GM18511 (cell line): ENCODE measurements at regions not wholly inside any gene's neighbourhood (a gene's known extent, or its start where the extent isn't known, plus 50 kb on each side); places are given as distances from the start of the nearest gene placed in this dataset.

ENCODE experiments used
- ATAC-seq: cut with Tn5 transposase; IDR thresholded peaks from one replicate; pipeline ENCODE4 v1.9.1; 2021; ENCODE audit warnings: mild to moderate bottlenecking, moderate library complexity; ENCODE audit not compliant: unreplicated experiment

DNA sequence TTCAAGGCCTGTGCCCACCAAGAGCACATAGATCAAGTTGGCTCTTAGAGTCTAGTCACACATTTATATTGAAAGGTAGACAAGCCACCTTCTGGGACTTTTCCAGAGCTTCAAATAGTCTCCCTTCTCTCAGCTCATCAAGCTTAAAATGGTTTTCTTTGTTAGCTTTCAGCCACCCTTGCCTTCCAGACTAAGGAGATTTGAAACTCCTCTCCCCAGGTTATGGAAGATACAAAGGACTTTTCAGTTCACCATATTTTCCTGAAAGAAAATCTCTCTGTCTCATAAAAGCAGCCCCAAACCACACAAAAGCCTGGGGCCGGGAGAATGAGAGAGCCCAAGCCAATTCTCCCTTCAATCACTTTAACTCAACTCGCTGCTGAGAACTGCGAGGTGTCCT, 134.1 kb downstream of the ZC3H11B start:
- no peak for ATAC-seq

DNA sequence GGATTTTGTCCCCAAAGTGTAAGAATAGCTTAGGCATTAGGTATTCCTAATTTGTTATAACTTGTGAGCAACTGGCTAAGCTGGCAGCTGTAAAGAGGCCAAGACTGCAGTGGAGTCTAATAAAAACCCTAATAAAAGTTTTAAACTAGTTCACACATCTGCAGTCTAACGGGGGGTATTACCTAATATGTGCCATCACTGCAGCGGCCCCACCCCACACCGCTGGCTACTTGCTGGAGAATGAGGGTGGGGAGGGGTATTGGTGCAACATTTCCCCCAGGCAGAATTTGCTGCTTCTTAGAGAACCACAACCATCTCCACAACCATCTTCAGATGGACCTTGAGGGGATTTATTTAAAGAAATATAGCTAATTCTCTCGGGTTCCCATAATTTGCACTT, 135.0 kb downstream of the ZC3H11B start:
- no peak for ATAC-seq

DNA sequence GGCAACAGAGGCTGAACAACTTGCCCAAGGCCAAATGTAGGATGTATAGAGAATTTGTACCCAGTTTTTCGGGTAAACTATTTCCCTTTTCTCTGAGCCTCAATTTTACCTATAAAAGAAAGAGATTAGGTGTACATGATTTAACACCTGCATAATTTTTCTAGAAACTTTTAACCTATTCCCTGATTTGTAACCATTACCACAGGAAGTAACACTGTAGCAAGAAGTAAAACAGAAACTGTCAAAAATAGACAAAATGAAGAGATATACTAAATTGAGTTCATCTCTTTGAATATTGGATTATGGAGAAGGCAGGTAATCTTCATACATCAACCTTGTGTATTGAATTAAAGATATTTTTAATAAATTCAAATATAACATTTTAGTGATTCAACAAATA, 136.2 kb downstream of the ZC3H11B start:
- ATAC-seq: peak; percentile 59

DNA sequence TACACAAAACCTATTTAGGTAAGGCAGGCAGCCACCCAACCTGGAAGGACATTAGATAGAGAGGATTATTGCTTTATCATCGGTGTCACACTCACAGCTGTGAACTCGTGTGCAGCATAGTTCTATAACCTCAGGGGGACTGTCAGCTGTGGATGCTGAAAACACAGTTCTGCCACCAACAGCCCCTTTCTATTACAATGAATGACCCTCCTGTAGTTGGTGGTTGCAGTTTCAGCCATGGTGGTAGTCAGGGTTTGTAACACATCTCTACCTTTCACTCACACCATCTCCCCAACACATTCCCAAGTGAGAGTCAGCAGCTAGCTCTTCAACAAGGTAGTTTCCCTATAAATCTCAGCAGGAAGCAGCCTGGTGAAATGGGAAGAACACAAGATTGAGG, 136.8 kb downstream of the ZC3H11B start:
- peak; percentile 82 for ATAC-seq

DNA sequence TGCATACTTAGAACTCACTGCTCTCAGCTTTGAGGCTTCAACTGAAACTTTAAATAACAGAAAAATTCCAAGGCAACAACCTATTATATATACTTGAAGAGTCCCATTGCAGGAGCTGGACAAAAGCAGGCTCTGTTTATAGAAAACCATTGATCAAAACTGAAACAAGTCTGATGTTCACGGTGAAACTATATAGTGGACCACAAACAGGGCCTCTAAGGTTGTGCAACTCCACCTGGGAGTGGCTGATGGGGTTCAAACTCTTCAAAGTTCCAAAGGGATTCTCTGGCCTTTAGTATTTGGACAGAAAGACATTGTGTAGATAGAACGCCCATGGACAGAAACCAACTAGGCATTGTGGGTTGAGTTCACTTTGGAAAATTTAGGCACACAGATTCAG, 140.3 kb downstream of the ZC3H11B start:
- ATAC-seq: no peak

DNA sequence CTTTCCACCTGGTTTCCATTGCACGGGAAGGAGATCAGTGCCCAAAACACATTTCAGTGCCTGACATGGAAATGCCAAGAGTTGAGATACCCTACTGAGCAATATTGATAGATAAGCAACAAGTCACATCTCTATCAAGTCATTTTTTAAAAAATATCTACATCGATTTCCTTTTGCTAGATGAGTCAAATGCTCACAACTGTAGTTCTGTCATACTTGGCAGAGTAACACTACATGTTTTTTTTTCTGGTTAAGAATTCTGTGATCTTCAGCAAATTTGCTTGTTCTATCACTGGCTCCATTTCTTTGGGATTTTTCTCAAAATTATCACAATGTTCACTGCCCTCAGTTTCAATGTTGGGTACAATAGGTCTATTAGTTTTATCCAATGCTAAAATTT, 145.4 kb downstream of the ZC3H11B start:
- no peak for ATAC-seq

DNA sequence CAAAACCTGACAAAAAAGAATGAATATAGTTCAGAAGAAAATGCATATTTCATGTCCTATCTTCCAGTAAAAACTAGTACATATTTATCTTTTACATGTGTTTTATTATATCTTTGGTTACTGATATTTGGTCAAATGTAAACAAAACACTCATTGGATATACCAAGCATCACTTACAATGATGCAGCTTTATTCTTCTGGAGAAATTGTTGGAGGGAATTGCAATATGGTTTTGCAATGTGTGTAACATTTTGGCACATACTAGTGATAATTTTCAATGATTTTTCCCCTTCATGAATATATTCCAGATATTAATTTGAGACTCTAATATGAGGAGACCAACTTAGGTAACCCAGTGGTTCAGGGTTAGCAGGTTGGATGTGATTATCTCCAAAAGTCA, 146.1 kb downstream of the ZC3H11B start:
- no peak for ATAC-seq

DNA sequence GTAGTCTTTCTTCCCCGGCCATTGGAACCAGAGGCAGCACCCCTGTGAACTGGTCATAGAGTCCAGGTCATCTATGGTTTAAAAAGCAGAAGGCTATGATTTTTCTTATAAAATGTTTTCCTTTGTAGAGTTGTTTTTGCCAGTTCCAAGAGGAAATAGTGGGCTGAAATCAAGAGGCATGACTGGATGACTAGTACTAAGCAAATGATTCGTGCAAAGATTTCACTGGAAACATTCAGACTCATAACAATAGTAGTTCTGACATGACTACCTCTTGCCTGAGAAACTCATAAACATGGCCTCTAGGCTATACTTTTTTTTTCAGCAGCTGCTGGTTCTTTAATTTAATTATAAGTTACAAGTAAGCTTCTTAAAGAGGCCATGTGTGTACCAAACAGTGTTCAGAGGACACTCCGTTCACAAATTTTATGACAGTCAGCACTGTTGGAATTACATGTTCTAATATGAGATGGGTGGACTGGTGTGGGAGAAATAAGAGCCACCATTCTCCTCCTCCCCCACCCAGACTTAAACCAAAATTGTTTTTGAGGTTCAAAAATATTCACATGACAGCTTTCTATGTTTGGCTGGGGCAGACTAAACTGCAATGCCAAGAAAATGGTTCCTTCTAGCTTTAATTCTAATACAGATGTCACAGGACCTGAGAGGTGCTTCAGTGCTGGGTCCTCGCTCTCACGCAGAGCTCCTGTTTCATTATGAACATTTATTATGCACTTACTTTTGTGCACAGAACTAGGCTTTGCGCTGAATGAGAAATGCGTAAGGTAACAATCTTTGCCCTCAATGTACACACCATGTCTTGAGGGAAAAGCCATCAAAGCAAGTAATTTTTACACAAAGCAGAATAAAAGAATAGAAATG, 147.5 kb downstream of the ZC3H11B start:
- peak; percentile 62 for ATAC-seq

DNA sequence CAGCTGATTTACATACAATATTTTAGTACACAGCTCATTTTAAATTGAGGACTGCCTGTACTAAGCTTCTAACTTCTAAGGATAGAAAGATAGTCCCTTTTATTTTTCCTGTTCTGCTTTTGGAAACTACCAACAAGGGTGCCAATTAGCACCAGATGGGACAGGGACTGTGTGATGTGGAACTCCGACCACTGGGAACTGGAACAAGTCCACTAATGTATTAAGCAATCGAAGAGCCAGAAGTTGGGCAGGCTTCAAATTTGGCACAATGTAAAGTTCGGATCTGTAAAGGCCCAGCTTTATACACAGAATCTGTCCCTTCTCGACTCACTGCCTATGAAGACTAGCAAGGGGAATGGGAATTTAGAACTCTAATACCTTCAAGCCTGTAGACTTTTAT, 149.3 kb downstream of the ZC3H11B start:
- ATAC-seq: no peak

DNA sequence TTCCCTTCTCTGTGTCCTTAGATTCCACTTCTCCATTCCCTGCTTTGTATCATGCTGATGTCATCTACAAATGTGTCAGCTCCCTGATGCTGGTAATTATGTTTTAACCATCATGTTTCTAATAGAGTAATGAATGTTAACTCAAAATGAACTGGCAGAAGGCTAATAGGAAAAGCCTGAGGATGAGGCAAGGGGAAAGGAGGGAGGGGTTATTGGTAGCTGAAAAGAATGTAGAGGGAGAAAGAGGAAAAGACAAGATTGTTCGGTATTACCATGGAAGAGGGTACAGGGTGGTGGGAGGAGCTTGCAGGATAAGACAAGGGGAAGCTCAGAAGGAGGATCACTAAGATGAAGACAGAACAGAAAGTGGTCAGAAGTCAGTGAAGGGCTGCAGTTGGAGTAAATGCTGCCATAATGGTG, 150.9 kb downstream of the ZC3H11B start:
- ATAC-seq: no peak

DNA sequence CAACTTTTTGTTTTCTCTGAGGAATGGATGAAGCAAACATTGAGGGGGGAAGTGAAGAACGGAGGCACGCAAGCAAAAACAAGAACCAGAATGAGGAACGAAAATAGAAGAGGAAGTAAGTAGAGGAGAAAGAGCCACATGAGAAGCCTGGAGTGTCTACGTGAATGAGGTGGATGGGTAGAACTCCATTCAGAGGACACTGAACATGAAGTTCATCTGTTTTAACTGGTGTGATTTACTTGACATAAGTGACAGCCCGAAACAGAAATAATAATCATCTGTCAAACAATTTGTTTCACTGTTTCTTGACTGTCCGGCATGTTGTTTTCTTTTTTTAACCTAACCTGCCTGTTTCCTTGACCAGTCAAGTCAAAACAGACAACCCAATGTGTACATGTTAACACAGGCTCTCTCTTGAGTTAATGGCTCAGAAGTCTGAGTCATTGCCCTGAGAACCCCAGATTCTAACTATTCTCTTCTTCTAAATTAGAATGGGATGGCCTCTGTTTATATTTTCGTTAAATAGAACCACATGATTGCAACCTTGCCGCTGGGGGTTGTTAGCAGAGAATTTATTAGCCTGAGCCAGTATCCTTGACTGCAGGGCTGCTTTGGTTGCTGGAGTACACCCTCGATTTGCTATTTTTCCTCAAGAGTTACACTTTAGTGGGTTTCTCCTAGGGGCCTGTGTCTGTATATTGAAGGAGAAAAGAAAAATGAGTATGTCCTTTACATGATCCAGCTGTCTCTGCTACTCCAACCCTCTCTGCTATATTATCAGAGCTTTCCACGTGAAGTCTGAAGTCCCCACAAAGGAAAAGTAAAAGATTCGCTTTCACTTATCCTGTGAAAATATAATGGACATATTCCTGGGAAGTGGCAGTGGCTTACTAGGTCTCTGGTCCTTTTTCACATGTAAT, 151.7 kb downstream of the ZC3H11B start:
- peak; percentile 78 for ATAC-seq

DNA sequence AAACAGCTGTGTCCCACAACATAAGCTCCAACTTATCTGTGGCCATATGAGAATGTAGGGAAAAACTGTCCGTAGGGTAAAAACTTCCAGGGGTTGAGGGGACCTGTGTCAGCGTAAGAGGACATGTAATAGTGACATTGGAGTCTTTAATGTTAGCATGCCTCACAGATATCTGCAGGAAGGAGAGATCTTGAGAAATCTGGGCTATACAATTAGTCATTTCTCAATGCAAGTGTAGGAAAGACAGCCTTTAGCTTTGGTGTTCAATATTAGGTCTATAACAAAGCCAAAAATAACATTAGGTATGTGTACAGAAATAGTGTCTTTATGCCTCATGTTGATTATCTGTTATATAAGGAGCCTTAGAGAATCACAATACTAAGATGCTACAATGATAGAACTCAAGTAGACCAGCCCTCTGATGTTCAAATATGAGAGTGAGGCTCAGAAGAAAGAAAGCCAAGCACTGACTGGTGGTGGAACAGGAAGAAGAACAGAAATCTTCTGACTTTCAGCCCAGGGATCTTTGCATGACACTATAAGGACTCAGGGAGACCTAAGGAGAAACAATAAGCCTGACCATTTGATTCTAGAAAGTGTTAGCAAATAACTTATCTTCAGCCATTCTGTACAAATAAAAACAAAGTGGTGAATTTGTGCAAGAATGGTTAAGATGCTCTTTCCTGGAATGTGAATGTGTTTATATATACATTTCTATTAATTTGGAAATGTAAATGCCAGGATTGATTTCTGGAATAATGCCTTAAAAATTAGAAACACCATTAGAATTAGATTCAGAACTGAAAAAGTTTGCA, 152.6 kb downstream of the ZC3H11B start:
- peak; percentile 37 for ATAC-seq

DNA sequence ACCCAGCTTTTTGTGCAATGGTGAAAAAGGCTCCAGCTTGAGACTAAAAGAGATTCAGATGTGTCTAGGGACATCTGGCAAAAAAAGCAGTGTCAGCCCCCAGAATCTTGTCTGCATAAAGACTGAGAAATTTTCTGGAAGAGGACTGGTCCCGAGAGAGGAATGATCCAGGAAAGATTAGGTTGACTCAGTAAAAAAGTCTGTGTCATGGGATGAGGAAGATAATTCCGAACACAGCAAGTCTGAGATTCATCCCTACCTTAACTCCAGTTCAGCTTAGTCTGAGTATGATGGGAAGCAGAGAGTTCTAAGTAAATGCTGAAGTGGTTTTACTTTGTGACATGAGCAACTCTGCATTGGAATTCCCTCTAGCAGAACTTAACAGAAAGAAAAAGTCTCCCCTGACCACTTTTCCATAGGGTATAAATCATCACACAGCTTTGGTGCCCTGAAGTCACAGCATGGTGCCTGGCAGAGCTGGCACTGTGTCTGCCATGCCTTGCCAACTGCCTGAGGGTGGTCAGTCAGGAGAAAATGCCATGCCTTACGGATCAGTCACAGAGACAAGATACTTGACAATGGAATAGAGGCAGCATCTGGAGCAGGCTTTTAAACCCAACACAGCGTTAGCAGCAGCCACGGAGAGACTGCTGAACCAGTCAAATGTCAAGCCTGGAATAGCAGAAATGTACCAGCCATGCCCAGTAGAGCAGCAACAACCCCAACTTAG, 153.4 kb downstream of the ZC3H11B start:
- no peak for ATAC-seq

DNA sequence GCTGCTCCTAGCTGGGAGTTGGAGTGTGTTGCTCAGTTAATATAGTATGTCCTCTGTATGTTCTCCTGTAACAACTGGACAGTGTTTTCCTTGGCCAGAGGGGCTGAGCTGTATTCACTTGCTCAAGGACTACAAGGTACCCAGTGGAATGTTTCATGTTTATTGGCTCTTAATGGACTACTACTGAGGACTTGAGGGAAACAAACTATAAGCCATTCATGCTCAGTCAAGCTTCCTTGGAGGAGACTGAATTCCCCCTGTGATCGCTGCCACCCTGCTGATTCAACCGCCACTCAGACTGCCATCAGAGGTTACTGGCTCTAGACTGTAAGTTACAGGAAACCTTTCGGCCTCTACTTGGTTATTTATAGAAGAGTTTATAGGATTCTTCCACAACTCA, 166.6 kb downstream of the ZC3H11B start:
- no peak for ATAC-seq

DNA sequence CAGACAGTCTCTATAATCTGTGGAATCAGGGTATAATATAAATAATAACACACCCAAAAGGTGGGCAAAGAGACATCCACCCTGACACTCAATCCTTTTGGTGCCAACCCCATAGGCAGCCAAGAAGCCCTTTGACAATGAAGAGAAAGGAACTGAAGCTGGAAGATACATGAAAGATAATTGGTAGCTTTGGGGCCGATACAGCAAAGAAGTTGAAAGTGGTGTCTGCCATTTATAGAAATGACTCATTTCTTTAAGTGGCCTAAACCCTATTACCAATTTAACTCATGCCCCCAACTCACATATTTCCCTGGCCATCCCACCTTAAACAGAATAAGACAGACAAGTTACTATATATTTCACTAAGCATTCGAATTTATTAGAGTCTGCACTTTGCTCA, 167.0 kb downstream of the ZC3H11B start:
- ATAC-seq: no peak

DNA sequence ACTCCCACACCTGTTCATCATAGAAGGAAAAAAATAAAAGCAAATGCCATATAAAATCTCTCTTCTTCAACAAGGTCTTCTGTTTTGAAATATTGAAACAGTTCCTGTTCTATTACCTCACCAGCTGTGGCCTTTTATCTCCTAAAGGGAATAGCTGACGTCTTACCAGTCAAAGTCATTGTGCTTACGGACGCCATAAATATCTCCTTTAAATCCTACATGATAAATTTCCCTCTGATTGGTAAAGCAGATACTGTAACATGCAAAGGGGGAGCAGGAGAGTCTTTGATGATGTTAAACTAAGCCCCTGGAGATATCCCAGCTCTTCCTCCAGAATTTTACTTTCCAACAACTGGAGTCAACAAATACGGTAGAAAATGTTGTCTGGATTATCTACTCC, 168.4 kb downstream of the ZC3H11B start:
- ATAC-seq: no peak

DNA sequence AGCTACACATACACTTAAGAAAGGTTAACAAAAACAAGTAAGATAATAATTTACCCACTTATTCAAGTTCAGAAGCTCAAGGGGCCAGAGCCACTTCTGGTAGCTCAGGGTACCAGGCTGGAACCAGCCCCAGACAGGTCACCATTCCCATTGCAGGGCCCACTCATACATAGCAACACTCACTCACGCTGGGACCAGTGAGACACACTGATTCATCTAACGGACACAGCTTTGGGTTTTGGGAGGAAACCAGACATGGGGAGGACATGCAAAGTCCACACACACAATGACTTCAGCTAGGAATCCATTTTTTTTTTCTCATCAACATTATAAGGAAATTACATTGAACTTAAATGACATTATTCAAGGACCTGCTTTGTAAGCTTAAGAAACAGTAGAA, 169.1 kb downstream of the ZC3H11B start:
- ATAC-seq: no peak

DNA sequence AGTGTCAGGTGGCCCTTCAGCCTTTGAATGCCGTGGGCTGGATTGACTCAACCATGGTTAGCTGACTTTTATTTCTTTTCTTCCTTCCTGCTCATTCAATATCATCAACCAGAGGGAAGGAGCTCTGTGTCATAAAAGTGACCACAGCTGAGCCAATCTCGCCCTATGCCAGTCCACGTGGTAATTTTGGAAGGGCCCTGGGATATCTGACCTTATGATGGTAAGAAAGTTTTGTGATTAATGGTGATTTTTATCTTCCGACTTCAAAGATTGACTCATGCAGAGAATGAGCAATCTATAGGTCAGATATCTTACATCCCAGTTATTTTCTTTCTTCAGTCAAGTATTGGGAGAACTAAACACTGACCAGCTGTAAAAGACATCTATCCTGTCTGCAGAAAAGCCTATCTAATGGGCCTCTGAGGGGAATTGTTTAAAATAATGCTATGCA, 170.3 kb downstream of the ZC3H11B start:
- no peak for ATAC-seq

DNA sequence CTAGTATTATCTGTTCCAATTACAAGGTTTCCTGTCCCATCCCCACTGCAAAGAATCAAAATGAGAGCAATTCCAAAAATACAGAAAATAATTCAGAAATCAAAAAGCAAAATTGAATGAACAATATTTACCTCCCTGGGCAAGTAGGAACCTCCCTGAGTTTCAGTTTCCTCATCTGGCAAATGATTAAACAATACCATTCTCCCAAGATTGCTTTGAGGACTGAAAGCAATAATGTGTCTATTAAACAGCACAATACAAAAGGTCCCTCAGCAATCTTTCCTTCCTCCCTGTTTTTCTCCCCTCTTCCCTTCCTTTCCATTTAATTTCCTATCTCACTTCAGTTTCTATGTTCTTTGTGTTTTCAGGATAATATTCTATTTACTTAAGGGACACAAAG, 171.0 kb downstream of the ZC3H11B start:
- no peak for ATAC-seq

DNA sequence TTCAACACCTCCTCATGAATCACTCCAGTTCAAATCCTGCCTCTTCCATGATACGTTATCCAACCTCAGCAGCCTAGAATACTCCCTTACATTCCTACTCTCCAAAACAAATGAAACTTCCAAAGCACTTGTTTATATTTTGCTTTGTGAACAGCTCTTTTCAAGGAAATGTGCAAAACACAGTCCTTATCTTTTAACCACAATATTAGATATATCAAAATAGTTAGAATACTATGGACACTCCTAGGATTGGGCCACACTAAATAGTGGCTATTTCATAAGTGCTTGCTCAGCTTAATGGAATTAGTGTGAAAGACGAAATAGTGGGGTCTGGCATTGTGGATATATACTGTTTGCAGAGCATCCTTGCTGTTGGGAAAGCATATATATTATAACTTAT, 173.5 kb downstream of the ZC3H11B start:
- ATAC-seq: no peak
